IPS DF 4.7 (cell line): ENCODE measurements at regions not wholly inside any gene's neighbourhood (a gene's known extent, or its start where the extent isn't known, plus 50 kb on each side); places are given as distances from the start of the nearest gene placed in this dataset.

Experiments
- DNase-seq: peaks from one replicate; pipeline ENCODE4 v3.0.0-alpha.2; 2013; ENCODE audit warnings: low spot score; ENCODE audit errors: extremely low read depth

- DNase-seq, result no peak
These were observed 389.5 kb downstream of the KIF4B start for GRCh38 chr5:155402927-155403640.

GRCh38 chr5:155406815-155407214 lies 393.3 kb downstream of the KIF4B start:
- no peak for DNase-seq

- DNase-seq, result no peak
These were observed 394.9 kb downstream of the KIF4B start for GRCh38 chr5:155408465-155408864.

GRCh38 chr5:155416765-155417164 lies 403.2 kb downstream of the KIF4B start:
- no peak for DNase-seq

- no peak for DNase-seq
These were observed 405.5 kb downstream of the KIF4B start for GRCh38 chr5:155418960-155419579.

GRCh38 chr5:155430192-155430591 lies 416.6 kb downstream of the KIF4B start:
- DNase-seq, result no peak

GRCh38 chr5:155434267-155434666 lies 420.7 kb downstream of the KIF4B start:
- no peak for DNase-seq

- no peak for DNase-seq
These were observed 421.1 kb downstream of the KIF4B start for GRCh38 chr5:155434681-155435080.

GRCh38 chr5:155441849-155442248 lies 428.3 kb downstream of the KIF4B start:
- DNase-seq, result no peak

- no peak for DNase-seq
These were observed 437.6 kb downstream of the KIF4B start for GRCh38 chr5:155451106-155451505.

GRCh38 chr5:155455791-155456514 lies 442.4 kb downstream of the KIF4B start:
- DNase-seq, result no peak

GRCh38 chr5:155459889-155460500 lies 446.4 kb downstream of the KIF4B start:
- no peak for DNase-seq

GRCh38 chr5:155460501-155460931 lies 447.0 kb downstream of the KIF4B start:
- DNase-seq, result no peak

- no peak for DNase-seq
These were observed 447.7 kb downstream of the KIF4B start for GRCh38 chr5:155461304-155461703.

- DNase-seq, result no peak
These were observed 453.3 kb downstream of the KIF4B start for GRCh38 chr5:155466851-155467250.

- DNase-seq, result no peak
These were observed 457.5 kb downstream of the KIF4B start for GRCh38 chr5:155471027-155471426.

- no peak for DNase-seq
These were observed 459.2 kb downstream of the KIF4B start for GRCh38 chr5:155472780-155473179.

- DNase-seq, result peak; percentile 30
These were observed 461.8 kb downstream of the KIF4B start for GRCh38 chr5:155475318-155475717.

- no peak for DNase-seq
These were observed 467.2 kb downstream of the KIF4B start for GRCh38 chr5:155480731-155481131.

GRCh38 chr5:155481182-155481581 lies 467.6 kb downstream of the KIF4B start:
- DNase-seq, result no peak

GRCh38 chr5:155482428-155482827 lies 468.9 kb downstream of the KIF4B start:
- DNase-seq, result no peak

GRCh38 chr5:155485386-155485785 lies 471.8 kb downstream of the KIF4B start:
- DNase-seq, result no peak
